Left kidney (tissue), 1 donor: ENCODE measurements at regions not wholly inside any gene's neighbourhood (a gene's known extent, or its start where the extent isn't known, plus 50 kb on each side); places are given as distances from the start of the nearest gene placed in this dataset.
"Not testable (repeated sequence)": the region's sequence is repeated elsewhere in the genome, so short reads cannot be mapped to it uniquely, and the experiment has no call there.

ENCODE experiments used
- DNase-seq: peaks from one replicate; pipeline ENCODE4 v3.0.0-alpha.2; 2013

DNA sequence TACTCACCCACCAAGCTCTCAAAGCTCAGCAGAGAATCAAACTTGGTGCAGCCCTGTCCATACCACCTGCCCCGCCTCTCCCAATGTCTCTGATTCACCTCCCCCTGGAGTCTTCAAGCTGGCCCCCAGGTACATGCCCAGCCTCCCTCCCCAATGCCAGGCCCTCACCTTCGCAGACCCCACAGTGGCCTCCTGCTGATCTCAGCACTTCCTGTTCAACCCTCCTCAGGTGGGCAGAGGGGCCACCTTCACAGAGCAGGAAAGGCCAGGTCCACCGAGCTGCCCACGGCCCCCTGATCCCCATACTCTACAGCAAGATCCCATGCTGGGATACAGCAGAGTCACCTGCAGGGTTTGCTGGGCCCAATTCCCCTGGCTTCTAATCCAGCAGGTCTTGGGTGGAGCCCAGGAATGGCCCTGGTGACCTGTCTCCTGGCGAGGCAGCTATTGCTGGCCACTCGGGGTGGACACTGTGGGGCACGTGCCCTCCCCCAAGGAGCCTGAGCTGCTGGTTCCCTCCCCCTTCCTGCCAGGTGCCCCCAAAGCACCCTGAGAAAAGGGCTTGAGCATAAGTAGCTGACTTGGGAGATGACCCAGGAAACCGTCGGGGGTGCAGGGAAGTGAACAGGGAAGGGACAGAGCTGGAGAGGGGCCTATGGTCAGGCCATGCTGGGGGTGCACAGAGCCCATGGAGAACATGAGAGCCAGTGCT lies 150.7 kb downstream of the BRD1 start:
- no peak for DNase-seq

DNA sequence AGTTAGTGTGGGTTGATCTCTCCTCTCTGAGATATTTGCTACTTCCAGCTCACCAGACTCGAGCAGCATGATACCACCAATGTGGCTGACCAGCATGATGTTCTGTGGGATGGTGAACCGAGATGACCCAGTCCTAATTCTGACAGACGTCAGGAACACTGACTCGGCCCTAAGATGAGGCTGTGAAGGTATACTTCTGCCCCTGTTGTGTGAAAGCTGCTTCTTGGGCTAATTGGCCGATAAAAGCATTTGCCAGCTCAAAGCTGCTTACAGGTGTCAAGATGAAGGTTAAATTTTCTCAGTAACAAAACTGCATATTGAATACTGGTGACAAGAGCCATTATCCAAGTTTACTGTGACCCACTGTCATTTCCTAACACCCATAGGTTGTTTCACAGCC lies 151.4 kb downstream of the BRD1 start:
- DNase-seq: no peak

DNA sequence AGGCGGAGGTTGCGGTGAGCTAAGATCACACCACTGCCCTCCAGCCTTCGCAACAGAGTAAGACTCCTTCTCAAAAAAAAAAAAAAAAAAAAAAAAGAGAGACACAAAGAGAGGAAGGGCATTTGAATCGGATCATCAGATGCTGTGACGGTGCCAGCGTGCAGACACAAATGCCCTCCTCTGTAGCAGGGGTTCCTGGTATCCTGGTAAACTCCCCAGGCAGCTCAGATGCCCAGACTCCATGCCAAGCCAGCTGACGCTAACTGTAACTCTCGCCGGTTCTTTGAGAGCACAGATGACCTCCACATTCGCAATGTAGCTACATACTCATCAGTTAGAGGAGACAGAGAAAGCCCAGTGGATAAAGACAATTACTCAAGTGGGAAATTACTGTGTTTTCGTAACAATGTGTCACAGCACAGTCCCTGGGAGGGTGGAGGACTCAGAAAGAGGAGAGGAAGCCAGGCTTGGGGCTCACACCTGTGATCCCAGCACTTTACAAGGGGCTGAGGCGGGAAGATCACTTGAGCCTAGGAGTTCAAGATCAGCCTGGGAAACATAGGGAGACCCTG lies 153.1 kb downstream of the BRD1 start:
- DNase-seq: no peak

DNA sequence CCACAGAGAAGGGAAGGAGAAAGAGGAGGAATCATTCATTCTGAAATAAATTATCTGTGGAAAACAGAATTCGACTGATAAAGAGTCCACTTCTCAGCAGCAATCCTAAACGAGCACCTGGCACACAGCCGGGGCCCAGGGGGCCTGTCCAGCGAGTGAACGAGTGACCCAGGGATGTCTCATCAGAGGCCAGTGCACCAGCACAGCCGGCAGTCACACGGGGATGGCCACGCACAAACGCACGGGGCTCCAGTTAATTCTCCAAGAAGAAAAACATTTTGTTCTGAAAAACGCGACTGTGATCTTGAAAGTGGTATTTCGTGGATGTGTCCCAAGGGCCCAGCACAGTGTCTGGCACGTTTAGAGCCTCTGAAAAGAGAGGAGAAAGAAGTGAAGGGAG lies 154.6 kb downstream of the BRD1 start:
- no peak for DNase-seq

DNA sequence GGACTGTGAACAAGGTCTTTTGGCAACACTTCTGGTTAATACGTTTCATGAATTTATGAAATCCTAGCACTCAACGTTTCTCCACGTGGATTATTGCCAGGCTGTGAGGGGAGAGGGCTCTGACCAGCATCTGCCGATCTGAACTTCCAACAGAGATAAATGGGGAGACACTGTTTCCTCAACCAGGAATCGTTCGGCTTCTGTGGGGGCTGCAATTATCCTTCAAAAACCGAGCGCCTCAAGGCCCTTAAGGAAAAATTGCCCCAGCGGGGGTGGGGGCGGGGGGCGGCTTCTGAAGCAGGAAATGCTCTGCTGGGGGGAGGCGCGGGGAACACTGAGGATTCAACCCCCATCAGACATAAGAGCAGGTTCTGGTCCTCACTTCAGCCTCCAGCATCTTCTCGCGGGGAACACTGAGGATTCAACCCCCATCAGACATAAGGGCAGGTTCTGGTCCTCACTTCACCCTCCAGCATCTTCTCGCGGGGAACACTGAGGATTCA lies 155.6 kb downstream of the BRD1 start:
- no peak for DNase-seq

DNA sequence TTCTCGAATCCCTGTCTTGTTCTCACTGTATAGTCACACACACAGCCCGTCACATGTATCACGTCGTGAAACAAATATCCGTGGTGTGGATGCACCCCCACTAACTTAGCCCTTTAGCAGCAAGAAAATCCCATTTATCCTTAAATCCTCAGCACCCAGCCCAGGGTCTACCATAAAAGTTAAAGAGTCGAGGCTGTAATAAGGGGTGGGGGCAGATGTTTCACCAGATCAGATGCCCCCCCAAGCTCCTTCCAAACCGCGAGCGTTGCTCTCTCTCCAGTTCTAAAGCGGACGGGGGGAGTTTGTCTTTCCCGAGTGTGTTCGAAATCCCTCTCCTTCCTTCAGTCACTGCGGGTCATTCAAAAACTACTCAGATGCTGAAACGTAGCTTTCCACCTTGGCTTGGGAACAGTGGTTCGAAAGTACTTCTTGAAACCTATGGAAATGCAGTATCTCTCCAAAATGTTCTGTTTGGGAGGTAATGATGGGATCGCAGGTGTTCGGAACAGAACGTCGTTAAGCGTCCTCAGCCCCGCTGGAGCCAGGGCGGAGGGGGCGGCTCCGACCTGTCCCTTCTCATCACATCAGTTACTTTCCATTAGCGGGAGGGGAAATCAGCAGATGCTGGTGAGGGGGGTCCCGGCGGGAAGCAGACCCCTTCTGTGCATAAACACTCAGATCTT lies 156.2 kb downstream of the BRD1 start:
- DNase-seq: no peak

DNA sequence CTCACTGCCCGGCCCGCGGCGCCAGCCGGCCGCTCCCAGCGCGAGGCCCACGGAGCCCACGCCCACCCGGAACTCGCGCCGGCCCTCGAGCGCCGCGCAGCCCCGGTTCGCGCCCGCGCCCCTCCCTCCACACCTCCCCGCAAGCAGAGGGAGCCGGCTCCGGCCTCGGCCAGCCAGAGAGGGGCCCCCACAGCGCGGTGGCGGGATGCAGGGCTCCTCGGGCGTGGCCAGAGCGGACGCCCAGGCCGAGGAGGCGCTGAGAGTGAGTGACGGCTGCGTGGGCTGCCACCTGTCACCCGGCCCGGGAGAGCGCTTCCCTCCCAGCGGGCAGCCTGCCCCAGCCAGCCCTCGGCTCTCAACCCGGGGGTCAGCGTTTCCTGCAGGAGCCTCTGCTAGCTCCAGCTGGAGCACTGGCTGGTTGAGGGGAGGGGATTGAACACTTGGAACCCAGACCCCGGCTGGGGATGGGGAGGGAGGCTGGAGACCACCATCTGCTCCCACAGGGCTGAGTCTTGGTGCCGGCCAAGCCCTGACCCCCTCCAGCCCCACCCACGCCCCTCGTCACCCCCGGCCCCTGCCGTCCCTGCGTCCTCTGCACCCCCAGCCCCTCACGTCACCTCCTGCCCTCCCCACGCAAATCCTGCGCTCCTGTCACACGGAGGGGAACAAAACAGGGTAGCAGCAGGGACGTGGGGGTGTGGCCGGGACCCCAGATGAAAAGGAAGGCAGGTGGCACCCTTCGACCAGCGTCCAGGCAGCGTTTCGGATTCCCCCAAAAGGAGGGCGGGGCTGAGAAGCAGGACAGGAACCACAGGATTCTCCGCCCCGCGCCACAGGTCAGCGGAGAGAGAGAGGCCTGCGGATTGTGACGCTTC lies 157.0 kb downstream of the BRD1 start:
- no peak for DNase-seq

DNA sequence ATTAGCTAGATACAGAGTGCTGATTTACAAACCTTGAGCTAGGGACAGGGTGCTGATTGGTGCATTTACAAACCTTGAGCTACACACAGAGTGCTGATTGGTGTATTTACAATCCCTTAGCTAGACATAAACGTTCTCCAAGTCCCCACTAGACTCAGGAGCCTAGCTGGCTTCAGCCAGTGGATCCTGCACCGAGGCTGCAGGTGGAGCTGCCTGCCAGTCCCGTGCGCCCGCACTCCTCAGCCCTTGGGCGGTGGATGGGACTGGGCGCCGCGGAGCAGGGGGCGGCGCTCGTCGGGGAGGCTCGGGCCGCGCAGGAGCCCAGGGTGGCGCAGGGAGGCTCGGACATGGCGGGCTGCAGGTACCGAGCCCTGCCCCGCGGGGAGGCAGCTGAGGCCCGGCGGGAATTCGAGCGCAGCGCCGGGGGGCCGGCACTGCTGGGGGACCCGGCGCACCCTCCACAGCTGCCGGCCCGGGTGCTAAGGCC lies 157.7 kb downstream of the BRD1 start:
- DNase-seq: not testable (repeated sequence)

DNA sequence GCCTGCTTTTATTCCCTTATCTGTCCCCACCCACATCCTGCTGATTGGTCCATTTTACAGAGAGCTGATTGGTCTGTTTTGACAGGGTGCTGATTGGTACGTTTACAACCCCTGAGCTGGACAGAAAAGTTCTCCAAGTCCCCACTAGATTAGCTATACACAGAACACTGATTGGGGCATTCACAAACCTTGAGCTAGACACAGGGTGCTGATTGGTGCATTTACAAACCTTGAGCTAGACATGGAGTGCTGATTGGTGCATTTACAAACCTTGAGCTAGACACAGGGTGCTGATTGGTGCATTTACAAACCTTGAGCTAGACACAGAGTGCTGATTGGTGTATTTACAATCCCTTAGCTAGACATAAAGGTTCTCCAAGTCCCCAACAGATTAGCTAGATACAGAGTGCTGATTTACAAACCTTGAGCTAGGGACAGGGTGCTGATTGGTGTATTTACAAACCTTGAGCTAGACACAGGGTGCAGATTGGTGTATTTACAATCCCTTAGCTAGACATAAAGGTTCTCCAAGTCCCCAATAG lies 158.2 kb downstream of the BRD1 start:
- not testable (repeated sequence) for DNase-seq

DNA sequence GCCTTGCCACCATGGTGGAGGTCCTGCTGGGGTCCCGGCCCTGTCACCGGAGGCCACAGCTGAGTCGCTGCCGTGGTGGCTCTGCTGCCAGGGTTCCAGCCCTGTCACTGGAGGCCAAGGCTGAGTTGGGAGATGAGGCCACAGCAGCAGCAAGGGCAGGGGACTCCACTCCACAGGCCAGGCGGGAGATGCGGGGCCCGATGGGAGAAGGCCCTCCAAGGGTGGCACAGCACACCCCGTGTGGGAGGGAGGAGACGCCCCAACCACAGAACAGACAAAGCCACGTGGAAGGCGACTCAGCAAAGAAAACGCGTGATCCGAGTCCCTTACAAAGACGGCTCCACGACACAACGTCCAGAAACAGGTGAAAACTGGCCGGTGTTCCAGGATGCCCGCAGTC lies 159.3 kb downstream of the BRD1 start:
- no peak for DNase-seq

DNA sequence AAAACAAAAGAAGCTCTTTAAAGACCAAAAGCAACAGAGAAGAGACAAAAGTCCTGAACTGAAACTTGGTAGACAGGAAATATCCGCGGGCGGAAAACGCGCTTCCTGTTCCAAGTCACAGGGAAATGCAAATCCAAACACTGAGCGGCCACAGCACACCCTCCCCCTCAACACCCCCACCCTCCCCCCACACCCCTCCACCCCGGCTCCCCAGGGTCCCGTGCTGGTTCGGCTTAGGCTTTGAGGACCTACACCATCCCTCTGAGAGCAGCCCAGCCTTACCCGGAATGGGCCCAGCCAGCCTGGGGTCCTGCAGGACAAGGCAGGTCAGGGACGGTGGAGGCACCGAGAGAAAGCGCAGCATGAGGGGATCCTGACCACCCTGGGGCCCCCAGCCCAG lies 160.4 kb downstream of the BRD1 start:
- no peak for DNase-seq

DNA sequence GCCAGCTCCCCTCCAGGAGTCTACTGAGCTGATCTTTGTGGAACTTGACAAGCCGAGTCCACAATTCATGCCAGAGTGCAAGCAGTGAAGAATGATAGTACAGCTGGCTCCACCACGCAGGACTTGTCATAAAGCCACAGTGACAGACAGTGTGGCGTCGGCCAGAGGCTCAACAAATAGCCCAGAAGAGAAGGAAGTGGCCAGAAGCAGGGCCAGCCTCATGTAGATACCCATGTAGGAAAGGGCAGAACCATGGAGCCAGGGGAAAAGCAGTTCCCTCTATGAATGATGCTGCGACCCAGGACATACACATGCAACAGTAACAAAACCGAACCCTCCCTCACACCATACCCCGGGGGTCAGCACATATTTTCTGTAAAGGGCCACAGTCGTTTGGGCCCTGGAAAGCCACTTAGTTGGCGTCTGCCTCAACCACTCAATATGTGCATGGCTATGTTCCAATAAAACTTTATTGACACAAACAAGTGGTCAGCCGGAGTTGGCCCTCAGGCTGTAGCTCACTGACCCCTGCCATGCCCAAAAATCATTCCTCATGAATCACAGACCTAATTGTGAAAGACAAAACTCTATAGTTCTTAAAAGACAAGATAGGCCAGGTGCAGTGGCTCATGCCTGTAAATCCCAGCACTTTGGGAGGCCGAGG lies 161.4 kb downstream of the BRD1 start:
- DNase-seq: no peak

DNA sequence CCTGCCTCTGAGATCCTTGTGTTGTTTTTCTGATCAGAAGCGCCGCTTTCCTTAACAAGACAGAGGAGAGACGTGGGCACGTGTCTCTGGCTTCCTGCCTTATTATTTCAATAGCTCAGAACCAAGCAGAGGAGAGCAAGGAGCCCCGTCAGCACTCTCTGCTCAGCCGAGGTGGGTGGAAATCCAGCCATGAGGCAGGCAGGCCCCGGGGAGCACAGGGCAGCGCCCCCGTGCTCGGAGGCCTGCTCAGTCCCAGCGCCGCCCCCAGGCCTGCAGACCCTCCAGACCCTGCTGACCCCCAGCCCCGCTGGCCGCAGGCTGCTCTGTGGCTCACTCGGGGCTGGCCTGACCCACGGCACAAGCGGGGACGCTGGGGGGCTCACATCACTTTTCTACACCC lies 162.8 kb downstream of the BRD1 start:
- no peak for DNase-seq

DNA sequence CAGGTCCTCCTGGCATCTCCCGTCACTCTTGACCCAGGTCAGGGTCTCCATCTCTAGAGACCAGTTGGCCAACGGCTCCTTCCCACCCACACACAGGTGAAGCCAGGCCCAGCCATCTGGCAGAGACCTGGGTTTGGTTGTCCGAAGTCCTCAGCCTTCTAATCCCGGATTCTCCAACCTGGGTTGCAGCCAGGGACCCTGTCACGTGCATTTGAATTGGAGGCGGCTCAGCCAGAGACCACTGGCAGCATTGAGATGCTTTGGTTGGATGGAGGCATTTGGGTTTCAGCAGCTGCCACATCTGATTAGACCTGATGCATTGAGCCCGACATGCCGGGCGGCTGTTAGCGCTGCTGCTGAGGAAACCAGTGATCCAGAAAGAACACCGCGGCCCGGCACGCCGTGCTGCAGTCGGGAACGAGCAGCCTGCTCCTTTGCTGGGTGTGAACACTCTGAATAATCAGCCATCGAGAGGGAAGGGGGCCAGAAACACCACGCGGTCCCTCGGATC lies 163.2 kb downstream of the BRD1 start:
- DNase-seq: no peak

DNA sequence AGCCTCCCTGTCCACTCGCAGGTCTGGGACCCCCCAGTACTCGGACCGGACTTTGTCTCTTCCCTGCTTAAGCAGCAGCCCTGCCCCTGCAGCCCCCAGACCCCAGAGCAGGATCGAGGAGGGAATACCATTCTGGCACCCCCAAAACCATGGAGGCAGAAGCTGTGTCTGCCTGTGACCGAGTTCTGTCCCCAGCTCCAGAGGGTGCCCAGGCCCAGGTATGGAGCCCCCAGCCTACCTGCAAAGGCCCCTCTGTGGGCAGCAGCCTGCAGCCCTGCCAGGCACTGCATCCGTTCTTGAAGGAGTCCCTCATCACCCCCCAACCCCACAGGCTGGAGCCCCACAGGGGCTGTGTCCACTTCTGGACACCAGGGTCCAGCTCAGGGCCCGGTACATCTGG lies 163.8 kb downstream of the BRD1 start:
- DNase-seq: no peak

DNA sequence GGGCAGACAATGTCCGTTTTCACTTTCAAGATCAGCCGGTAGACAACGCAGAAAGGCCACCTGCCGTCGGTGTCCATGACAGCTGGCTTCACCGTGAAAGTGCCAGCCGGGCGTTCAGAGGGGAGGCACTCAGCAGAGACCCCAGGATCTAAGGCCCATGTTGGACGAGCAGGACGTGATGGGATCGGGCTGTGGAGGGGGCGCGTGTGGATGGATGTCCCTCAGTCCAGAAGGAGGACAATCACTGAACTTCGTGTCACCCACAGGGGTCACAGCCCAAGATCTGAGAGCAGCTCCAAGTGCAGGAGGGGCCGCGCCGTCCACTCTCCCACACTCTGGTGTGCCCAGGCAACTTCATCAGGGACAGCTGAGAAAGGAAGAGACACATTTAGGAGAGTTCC lies 164.4 kb downstream of the BRD1 start:
- DNase-seq: no peak

DNA sequence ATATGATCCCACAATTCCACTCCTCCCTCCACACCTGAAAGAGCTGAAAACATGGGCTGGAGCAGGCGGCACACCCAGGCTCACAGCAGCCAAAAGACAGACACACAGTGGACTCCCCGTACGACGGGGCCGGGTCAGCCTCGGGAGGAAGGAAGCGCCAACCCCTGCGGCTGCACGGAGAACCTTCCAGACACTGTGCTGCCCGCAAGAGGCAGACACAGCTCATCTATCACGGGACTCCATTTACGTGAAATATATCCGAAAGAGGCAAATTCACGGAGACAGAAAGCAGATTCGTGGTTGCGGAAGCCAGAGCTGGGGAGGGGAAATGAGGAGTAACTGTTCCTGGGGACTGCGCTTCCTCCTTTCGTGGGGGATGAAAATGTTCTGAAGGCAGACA lies 165.0 kb downstream of the BRD1 start:
- DNase-seq: no peak

DNA sequence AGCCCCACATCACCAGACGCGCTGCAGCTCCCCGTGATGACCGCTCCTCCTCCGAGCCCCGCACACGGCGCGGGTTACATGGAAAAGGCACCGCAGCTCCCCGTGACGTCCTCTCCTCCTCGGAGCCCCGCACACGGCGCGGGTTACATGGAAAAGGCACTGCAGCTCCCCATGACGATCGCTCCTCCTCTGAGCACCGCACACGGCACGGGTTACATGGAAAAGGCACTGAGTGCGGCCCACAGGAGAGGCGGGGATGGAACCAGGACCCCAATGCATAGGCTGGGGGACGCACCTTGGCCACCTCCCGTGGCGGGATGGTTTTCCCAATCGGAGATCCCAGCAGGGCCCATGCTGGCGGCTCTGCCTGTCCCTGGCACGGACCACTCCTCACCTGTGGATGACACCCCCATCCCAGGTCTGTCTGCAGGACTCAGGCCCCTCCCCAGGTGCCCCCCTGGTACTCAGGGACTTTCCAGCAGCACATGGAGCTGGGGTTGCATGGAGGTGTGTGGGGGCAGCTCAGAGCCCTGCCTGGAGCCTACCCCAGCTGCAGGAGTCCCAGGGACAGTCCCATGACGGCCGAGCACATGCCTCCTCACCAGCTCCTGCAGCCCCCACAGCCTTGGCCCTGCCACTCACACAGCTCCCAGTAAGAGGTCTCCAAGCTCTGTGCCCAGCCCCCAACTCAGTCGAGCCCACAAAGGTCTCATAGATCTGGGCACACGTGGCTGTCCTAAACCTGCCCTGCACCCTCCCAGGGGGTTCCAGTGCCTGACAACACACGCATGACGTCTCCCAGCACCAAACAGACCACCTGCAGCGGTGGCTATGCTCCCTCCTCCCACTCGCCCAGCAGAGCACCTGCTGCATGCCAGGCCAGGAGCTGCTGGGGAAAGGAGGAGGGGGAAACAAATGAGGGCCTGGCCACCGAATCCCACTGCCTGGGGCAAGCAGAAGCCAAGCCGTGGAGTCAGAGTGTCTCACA lies 166.6 kb downstream of the BRD1 start:
- DNase-seq: no peak

DNA sequence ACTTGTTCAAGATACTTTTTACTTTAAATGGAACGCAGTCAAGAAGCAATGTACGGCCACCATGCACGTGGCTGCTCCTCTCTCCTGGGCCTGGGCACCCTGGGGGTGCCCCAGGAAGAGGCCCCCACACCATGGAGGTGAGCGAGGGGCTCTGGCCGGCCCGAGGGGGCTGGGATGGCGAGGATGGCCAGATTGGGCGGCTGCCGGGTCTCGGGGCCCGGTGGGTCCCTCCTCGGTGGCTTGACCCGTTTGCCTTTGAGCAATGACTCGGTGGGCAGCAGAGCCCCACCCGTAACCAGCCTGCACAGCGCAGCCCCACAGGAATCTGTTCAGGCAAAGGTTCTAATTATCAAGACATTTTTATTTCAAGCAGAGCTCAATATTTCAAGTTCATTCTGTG lies 167.4 kb downstream of the BRD1 start:
- DNase-seq: no peak

DNA sequence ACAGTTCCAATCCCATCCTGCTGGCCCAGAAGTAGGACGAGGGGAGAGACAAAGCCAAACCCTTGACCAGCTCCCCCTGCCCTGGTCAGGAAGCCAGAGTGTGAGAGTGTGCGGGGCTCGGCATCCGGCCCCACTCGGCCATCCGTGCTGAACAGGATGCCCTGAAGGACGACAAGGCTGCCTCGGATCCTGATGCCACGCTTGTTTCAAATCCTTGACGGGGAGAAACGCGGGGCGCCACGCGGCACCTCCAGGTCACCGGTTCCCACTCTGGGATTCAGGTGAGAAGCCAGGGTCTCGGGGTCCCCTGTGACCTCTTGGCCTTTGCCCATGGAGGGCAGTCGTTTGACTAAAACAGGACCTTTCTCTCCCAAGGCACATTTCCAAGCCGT lies 167.8 kb downstream of the BRD1 start:
- DNase-seq: no peak
